PC-3 (cell line): ENCODE measurements at regions not wholly inside any gene's neighbourhood (a gene's known extent, or its start where the extent isn't known, plus 50 kb on each side); places are given as distances from the start of the nearest gene placed in this dataset.
A peak's percentile ranks its signal among the peaks of the same experiment; 100 is the strongest.

ENCODE experiments used
- ATAC-seq: fragments of 200-7000 bp; cut with Tn5 transposase; 2 replicates; pipeline ENCODE4 v1.9.1; 2020; ENCODE audit warnings: mild to moderate bottlenecking, moderate library complexity
- BruUV-seq: library from RNA; stranded (reverse); fragments of 400-500 nt; replicated peaks from 2 replicates; lab custom pipeline; 2021; lab: Mats Ljungman, UMichigan
- CTCF ChIA-PET: fragments of 300-600 bp; sonication (Branson Sonifier 250); formaldehyde crosslinking; loops from one replicate; lab custom pipeline; 2022; ENCODE audit warnings: antibody characterized with exemption; lab: Charles Lee
- POLR2A ChIA-PET: fragments of 300-600 bp; sonication (Branson Sonifier 250); formaldehyde crosslinking; loops from one replicate; lab custom pipeline; 2022; ENCODE audit warnings: antibody characterized with exemption; ENCODE audit not compliant: unreplicated experiment; lab: Charles Lee
- DNase-seq: peaks from one replicate; pipeline ENCODE4 v3.0.0-alpha.2; 2015
- H2AFZ ChIP-seq: fragments of 300-600 bp; sonication (generic); 2 replicates; pipeline ENCODE4 v1.6.0; 2016; ENCODE audit warnings: antibody characterized with exemption, low read length
- H3F3A ChIP-seq: fragments of 300-600 bp; sonication (generic); one replicate; pipeline ENCODE4 v1.6.0; 2017; ENCODE audit warnings: antibody characterized with exemption, low read length, control low read depth, mild to moderate bottlenecking; ENCODE audit not compliant: unreplicated experiment
- H3K27ac ChIP-seq: fragments of 300-600 bp; sonication (generic); 2 replicates; pipeline ENCODE4 v1.5.1; 2016; ENCODE audit warnings: mild to moderate bottlenecking, low read length
- H3K27me3 ChIP-seq: fragments of 300-600 bp; sonication (generic); 2 replicates; pipeline ENCODE4 v1.6.1; 2016; ENCODE audit warnings: low read length, mixed read lengths
- H3K36me3 ChIP-seq: fragments of 300-600 bp; sonication (generic); 2 replicates; pipeline ENCODE4 v1.6.1; 2016; ENCODE audit warnings: low read depth, mixed run types, low read length, mixed read lengths
- H3K4me1 ChIP-seq: fragments of 300-600 bp; sonication (generic); 2 replicates; pipeline ENCODE4 v1.5.1; 2016; ENCODE audit warnings: low read length; ENCODE audit not compliant: insufficient read depth
- H3K4me2 ChIP-seq: fragments of 300-600 bp; sonication (generic); 2 replicates; pipeline ENCODE4 v1.6.0; 2016; ENCODE audit warnings: low read length
- H3K4me3 ChIP-seq: fragments of 300-600 bp; sonication (generic); 2 replicates; pipeline ENCODE4 v1.5.1; 2016; ENCODE audit warnings: mild to moderate bottlenecking, low read length, mixed read lengths
- H3K79me2 ChIP-seq: fragments of 300-600 bp; sonication (generic); 2 replicates; pipeline ENCODE4 v1.6.1; 2017; ENCODE audit warnings: low read length, mixed read lengths
- H3K9ac ChIP-seq: fragments of 300-600 bp; sonication (generic); 2 replicates; pipeline ENCODE4 v1.6.0; 2016; ENCODE audit warnings: mild to moderate bottlenecking, low read length
- H3K9me2 ChIP-seq: fragments of 300-600 bp; sonication (generic); replicated peaks from 2 replicates; pipeline ENCODE4 v1.6.1; 2016; ENCODE audit warnings: mixed run types, low read length, mixed read lengths
- H3K9me3 ChIP-seq: fragments of 300-600 bp; sonication (generic); 2 replicates; pipeline ENCODE4 v1.6.1; 2016; ENCODE audit warnings: low read length, mixed read lengths
- H4K20me1 ChIP-seq: fragments of 300-600 bp; sonication (generic); 2 replicates; pipeline ENCODE4 v1.6.1; 2016; ENCODE audit warnings: low read length, mixed read lengths
- CTCF ChIP-seq: fragments of 300-600 bp; sonication (generic); conservative IDR thresholded peaks from 2 replicates; pipeline ENCODE4 v1.5.1; 2017; ENCODE audit warnings: antibody characterized with exemption, low read depth, mild to moderate bottlenecking, low read length
- EZH2 ChIP-seq: fragments of 300-600 bp; sonication (generic); IDR thresholded peaks from one replicate; pipeline ENCODE4 v1.6.1; 2017; ENCODE audit warnings: antibody characterized with exemption, mild to moderate bottlenecking, low read length; ENCODE audit not compliant: unreplicated experiment
- EZH2phosphoT487 ChIP-seq: fragments of 300-600 bp; sonication (generic); IDR thresholded peaks from 2 replicates; pipeline ENCODE4 v1.6.1; 2018; ENCODE audit warnings: mild to moderate bottlenecking, antibody characterized with exemption, low read length, borderline replicate concordance
- intact Hi-C: fragments of 100-400 bp; cut with micrococcal nuclease; formaldehyde crosslinking; loops from 2 replicates; pipeline ENCODE4 v1.9.0; 2023

GRCh38 chr20:22861990-22862389, 173.1 kb upstream of the SSTR4 start:
- ChIA-PET POLR2A (no interaction called here), CTCF (no interaction called here)
- peaks cover 19% of the 10 kb centered on the region for H3K4me1 ChIP-seq
- no peaks in the 10 kb centered on the region for H3K9me3 ChIP-seq
- no peaks in the 10 kb centered on the region for H3F3A ChIP-seq
- TF ChIP-seq CTCF: no peak
- no peak for TF ChIP-seq EZH2
- no peak for TF ChIP-seq EZH2phosphoT487
- ATAC-seq (no peak; the same call in 1 of the 2 replicates), DNase-seq (peak; percentile 69)
- peak overlapping the region; percentile 76 for H2AFZ ChIP-seq
- no peaks in the 10 kb centered on the region for H3K36me3 ChIP-seq
- no TSS peak for BruUV-seq
- no peaks in the 10 kb centered on the region for H4K20me1 ChIP-seq
- no peaks in the 10 kb centered on the region for H3K79me2 ChIP-seq
- intact Hi-C loops: no loop called here
- peak overlapping the region; percentile 23; the same call in 1 of the 2 replicates for H3K4me3 ChIP-seq
- peak overlapping the region; percentile 59 for H3K4me2 ChIP-seq
- H3K27me3 ChIP-seq: no peaks in the 10 kb centered on the region
- H3K9ac ChIP-seq: peak overlapping the region; percentile 12; the same call in 1 of the 2 replicates
- H3K27ac ChIP-seq: peak overlapping the region; percentile 68
- no peaks in the 10 kb centered on the region for H3K9me2 ChIP-seq

GRCh38 chr20:22862671-22863230, 172.4 kb upstream of the SSTR4 start:
- Histone ChIP-seq H3K27me3 (no peaks in the 10 kb centered on the region), H3K9me2 (no peaks in the 10 kb centered on the region), H2AFZ (no peak overlapping the region), H3K4me2 (peak overlapping the region; percentile 59; the same call in 1 of the 2 replicates), H3K9me3 (no peaks in the 10 kb centered on the region), H3K4me3 (no peak overlapping the region), H4K20me1 (no peaks in the 10 kb centered on the region), H3K36me3 (no peaks in the 10 kb centered on the region), H3K9ac (no peak overlapping the region), H3K79me2 (no peaks in the 10 kb centered on the region), H3K4me1 (peaks cover 19% of the 10 kb centered on the region), H3F3A (no peaks in the 10 kb centered on the region), H3K27ac (peak overlapping the region; percentile 68)
- DNase-seq: peak; percentile 23
- ChIA-PET POLR2A (no interaction called here), CTCF (no interaction called here)
- no peak for ATAC-seq
- TF ChIP-seq EZH2phosphoT487 (no peak), EZH2 (no peak), CTCF (0 out of 2 replicates have a peak, but pooled peaks have one; percentile 37)
- intact Hi-C loops: no loop called here
- no TSS peak for BruUV-seq

- intact Hi-C loops: no loop called here
- Histone ChIP-seq H3K79me2 (no peaks in the 10 kb centered on the region), H3F3A (no peaks in the 10 kb centered on the region), H3K4me1 (peaks cover 19% of the 10 kb centered on the region), H3K9me3 (no peaks in the 10 kb centered on the region), H4K20me1 (no peaks in the 10 kb centered on the region), H3K9me2 (no peaks in the 10 kb centered on the region), H3K36me3 (no peaks in the 10 kb centered on the region), H3K9ac (no peak overlapping the region), H3K4me2 (no peak overlapping the region), H3K4me3 (no peak overlapping the region), H3K27me3 (no peaks in the 10 kb centered on the region), H2AFZ (no peak overlapping the region), H3K27ac (no peak overlapping the region)
- ChIA-PET POLR2A (no interaction called here), CTCF (no interaction called here)
- ATAC-seq: no peak
- no peak for DNase-seq
- TF ChIP-seq EZH2 (no peak), CTCF (no peak), EZH2phosphoT487 (no peak)
- BruUV-seq: no TSS peak
Observed at GRCh38 chr20:22863826-22864225, 171.3 kb upstream of the SSTR4 start.
